ENCODE measurements at regions not wholly inside any gene's neighbourhood (a gene's known extent, or its start where the extent isn't known, plus 50 kb on each side); places are given as distances from the start of the nearest gene placed in this dataset.
"Not testable (repeated sequence)": the region's sequence is repeated elsewhere in the genome, so short reads cannot be mapped to it uniquely, and the experiment has no call there.

DNA sequence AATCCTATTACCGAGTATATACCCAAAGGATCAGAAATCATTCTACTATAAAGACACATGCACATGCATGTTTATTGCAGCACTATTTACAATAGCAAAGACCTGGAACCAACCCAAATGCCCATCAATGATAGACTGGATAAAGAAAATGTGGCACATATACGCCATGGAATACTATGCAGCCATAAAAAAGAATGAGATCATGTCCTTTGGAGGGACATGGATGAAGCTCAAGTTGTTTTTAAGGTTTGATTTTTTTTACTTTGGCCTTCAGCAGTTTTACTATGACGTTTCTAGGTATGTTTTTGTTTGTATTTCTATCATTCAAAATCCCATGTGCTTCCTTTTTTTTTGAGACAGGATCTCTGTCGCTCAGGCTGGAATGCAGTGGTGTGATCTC is 265.8 kb downstream of the SETD4 start:
- not testable (repeated sequence) for FAIRE-seq

GRCh38 chr21:35792569-35793305 is 267.6 kb downstream of the SETD4 start:
- no peak for FAIRE-seq

- no peak for FAIRE-seq
These were observed 268.6 kb downstream of the SETD4 start for GRCh38 chr21:35791541-35792325.

DNA sequence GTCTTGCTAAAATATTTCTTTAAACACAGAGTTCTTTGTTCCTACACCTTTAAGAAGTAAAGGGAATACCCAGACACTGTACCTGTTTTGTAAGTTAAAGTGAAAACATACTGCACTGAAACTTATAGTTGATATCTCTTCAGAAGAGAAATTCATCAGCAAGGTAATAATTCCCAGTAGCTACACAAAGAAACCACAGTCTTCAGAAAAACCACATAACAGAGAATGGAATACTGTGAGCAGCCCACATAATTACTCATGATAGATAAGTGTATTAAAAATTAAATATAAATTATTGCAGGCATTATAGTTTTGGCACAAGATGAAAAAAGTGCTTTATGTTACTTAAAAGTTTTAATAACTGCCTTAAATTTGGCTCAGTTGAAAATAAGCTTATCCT is 276.6 kb downstream of the SETD4 start:
- no peak for FAIRE-seq

- no peak for FAIRE-seq
These were observed 277.7 kb downstream of the SETD4 start for GRCh38 chr21:35782667-35783066.

DNA sequence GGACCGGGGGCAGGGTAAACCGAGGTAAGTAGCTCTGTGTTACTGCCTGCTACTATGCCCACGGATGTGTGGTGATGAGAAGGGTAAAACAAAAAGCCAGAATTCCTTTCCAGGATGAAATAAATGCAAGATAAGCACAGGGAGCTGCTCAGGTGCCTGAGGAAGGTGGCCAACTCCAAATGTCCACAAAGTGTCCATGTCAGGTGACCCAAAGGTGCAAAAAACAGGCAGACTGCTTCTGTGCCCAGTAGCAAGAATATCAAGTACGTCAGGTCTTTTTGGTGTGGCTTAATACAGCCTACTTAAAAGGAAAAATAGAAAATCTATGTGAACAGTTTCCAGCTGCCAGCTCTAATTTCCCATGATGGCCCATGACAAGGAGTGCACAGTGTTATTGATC is 279.3 kb downstream of the SETD4 start:
- FAIRE-seq, result no peak

- no peak for FAIRE-seq
These were observed 280.4 kb downstream of the SETD4 start for GRCh38 chr21:35779690-35780570.

GRCh38 chr21:35779167-35779566 is 281.2 kb downstream of the SETD4 start:
- FAIRE-seq, result no peak

DNA sequence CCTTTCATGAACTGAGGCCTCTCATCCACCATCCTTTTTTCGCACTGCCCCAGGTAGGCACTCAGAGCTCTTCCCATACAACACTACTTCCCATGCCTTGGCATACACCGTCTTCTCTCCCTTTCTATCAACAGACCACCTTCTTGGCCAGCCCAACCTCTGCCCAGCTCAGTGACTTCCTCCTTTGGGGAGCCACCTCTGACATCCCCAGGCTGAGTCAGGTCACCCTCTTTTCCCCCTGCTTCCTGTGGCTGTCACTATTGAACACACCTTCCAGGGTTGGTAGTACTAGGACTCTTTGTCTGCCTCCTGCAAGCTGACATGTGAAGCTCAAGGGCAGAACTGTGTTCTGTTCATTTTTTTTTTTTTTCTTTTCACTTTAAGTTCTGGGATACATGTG is 283.2 kb downstream of the SETD4 start:
- no peak for FAIRE-seq

GRCh38 chr21:35775778-35776544 is 284.4 kb downstream of the SETD4 start:
- no peak for FAIRE-seq

DNA sequence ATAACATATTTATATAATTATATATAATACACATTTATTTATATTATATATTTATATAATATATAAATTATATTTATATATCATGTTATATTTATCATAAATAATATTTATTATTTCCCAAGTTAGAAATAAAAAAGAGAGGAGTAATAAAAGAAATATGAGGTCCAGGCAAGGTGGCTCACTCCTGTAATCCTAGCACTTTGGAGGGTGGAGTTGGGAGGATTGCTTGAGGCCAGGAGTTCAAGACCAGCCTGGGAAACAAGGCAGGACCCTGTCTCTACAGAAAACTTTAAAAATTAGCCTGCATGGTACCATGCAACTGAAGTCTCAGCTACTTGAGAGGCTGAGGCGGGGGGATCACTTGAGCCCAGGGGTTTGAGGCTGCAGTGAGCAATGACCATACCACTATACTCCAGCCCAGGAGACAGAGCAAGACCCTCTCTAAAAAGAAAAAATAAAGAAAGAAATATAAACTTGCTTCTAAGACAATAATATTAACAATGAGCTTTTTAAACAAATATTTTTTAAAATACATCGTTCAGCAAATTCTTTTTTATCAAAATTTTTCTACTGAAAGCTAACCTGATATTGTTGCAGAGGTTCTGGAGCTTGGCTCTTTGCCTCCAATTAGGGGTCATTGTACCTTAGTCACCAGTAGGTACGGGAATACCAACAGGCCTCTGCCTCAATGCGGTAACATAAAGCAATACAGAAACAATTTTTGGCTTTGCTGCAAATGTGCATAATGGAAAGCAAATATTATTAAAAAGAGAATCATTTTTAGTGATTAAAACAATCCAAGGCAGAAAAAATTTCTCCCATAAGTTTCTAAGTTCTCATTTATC is 290.0 kb downstream of the SETD4 start:
- no peak for FAIRE-seq

GRCh38 chr21:35768187-35768586 is 292.1 kb downstream of the SETD4 start:
- FAIRE-seq, result no peak

GRCh38 chr21:35764586-35764985 is 295.7 kb downstream of the SETD4 start:
- FAIRE-seq, result no peak

DNA sequence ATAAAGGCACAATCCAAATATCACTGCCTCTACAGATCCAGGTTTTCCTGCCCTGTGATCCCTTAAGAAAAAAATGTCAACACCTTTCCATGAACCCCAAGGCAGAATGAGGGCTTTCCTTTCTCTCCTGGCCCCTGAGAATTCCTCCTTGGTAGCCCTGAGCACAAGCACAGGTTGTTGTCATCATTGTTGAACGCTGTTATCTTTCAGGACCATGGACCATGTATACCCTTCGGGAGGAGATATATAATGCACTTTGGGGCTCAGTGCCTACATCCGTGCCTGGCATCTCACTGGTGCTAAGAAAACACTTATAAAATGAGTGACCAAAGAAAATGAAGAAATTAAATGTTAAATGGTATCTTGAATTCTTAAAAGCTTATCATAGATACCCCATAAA is 296.2 kb downstream of the SETD4 start:
- FAIRE-seq, result no peak

DNA sequence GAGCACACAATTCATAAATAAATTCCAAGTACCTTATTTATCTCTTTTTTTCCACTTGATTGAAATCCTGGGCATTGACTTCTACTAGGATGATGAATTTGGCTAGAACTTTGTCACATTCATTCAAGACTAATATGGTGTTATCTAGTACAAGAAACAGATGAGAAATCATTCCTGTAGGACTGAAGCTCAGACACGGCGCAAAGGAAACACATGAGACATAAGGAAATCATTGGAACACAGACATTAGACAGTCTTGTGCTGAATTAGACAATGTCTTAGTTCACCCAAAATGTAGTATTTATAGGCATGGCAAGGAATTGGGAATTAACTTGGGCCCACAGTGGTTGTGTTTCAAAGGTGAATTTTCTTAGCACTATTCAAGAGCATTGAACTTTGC is 305.7 kb downstream of the SETD4 start:
- FAIRE-seq, result no peak

GRCh38 chr21:35753308-35753707 is 307.0 kb downstream of the SETD4 start:
- FAIRE-seq, result no peak

DNA sequence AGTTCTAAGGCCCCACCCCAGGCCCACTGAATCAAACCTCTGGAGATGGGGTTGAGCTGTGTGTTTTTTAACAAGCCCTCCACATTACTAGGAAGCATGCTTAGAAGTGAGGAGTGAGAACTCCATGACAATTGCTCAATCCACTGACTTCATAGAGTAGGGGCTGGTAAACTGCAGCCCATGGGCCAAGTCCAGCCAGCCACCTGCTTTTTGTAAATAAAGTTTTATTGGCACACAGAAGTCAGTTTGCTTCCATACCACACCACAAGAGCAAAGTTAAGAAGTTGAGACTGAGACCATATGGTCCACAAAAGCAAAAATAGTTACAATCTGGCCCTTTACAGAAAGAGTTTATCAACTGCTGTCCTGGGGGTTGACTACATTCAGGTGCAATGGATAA is 309.2 kb downstream of the SETD4 start:
- no peak for FAIRE-seq

GRCh38 chr21:35749904-35750303 is 310.4 kb downstream of the SETD4 start:
- FAIRE-seq, result no peak

DNA sequence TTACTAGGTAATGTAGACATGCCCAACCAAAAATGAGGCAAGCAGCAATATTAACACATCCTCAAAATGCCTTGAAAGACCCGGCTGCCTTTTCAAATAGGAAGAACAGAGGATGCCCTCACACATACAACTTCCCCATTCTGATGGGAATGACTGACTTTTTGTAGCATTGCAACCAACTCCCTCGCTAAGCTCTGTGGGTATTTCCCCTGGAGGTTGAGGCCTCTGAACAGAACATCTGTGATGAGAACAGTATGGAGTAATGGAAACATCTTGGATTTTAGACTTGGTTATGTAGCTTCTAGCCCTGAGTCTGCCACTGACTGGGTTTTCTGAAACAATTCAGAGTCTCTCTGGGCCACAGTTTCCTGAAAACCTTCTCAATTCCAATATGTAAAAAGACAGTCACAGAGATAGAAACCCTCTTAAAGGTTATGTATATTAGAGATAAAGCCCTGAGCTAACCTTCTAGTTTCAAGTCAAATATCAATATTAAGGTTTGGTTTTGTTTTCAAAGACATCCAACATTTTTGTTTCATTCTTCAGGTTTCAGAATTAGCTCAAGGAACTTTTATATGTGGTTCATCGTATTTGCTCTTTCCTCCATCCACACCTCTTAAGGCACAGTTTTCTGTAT is 311.5 kb downstream of the SETD4 start:
- FAIRE-seq, result no peak

GRCh38 chr21:35743571-35743970 is 316.8 kb downstream of the SETD4 start:
- no peak for FAIRE-seq

GRCh38 chr21:35738347-35738961 is 321.9 kb downstream of the SETD4 start:
- FAIRE-seq, result no peak
